Keratinocyte (primary cell): ENCODE measurements at regions not wholly inside any gene's neighbourhood (a gene's known extent, or its start where the extent isn't known, plus 50 kb on each side); places are given as distances from the start of the nearest gene placed in this dataset.
A peak's percentile ranks its signal among the peaks of the same experiment; 100 is the strongest.

Experiments
- DNase-seq: peaks from one replicate; pipeline ENCODE4 v3.0.0-alpha.2; 2011; ENCODE audit warnings: low read depth, missing footprints, low spot score
- FAIRE-seq: peaks from 2 replicates; lab custom pipeline; 2011; peaks lifted over from hg19 to GRCh38; lab: Jason Lieb, UNC
- H2AFZ ChIP-seq: 2 replicates; pipeline ENCODE4 v1.6.0; 2012; ENCODE audit warnings: low read length, control low read depth, inconsistent platforms; ENCODE audit not compliant: control insufficient read depth
- H3K27ac ChIP-seq: 2 replicates; pipeline ENCODE4 v1.5.1; 2011; ENCODE audit warnings: low read length; ENCODE audit not compliant: control insufficient read depth, insufficient read depth
- H3K27me3 ChIP-seq: 3 replicates; pipeline ENCODE4 v1.6.0; 2011; ENCODE audit warnings: low read length; ENCODE audit not compliant: control insufficient read depth, insufficient read depth; ENCODE audit errors: extremely low read depth
- H3K36me3 ChIP-seq, 2 experiments: 2 replicates in 1 of 2; 3 replicates in 1 of 2; pipeline ENCODE4 v1.5.1; 2011; ENCODE audit warnings: low read length in 2 of 2, mild to moderate bottlenecking in 1 of 2; ENCODE audit not compliant: control insufficient read depth in 2 of 2, insufficient read depth in 2 of 2; ENCODE audit errors: extremely low read depth in 1 of 2
- H3K4me1 ChIP-seq: 3 replicates; pipeline ENCODE4 v1.5.1; 2011; ENCODE audit warnings: low read length; ENCODE audit not compliant: control insufficient read depth, insufficient read depth; ENCODE audit errors: extremely low read depth
- H3K4me2 ChIP-seq: 3 replicates; pipeline ENCODE4 v1.6.0; 2011; ENCODE audit warnings: low read depth, low read length; ENCODE audit not compliant: control insufficient read depth, insufficient read depth; ENCODE audit errors: extremely low read depth
- H3K4me3 ChIP-seq, 3 experiments: fragments of 200-600 bp in 1 of 3; sonication (generic) in 1 of 3; 2 replicates in 2 of 3; 3 replicates in 1 of 3; pipeline ENCODE4 v1.5.1; 2011 to 2016; ENCODE audit warnings: low read length in 3 of 3, mild to moderate bottlenecking in 3 of 3, control low read depth in 2 of 3, inconsistent platforms in 1 of 3, low read depth in 1 of 3, mixed read lengths in 1 of 3, mixed run types in 1 of 3, moderate library complexity in 1 of 3; ENCODE audit not compliant: control insufficient read depth in 2 of 3, insufficient read depth in 2 of 3; ENCODE audit errors: extremely low read depth in 1 of 3
- H3K79me2 ChIP-seq: 2 replicates; pipeline ENCODE4 v1.6.0; 2012; ENCODE audit warnings: low read length; ENCODE audit not compliant: control insufficient read depth, insufficient read depth
- H3K9ac ChIP-seq: 3 replicates; pipeline ENCODE4 v1.6.0; 2011; ENCODE audit warnings: low read length; ENCODE audit not compliant: control insufficient read depth, insufficient read depth; ENCODE audit errors: extremely low read depth
- H3K9me1 ChIP-seq: 3 replicates; pipeline ENCODE4 v1.6.0; 2011; ENCODE audit warnings: low read length; ENCODE audit not compliant: control insufficient read depth, insufficient read depth; ENCODE audit errors: extremely low read depth
- H3K9me3 ChIP-seq: 2 replicates; pipeline ENCODE4 v1.5.1; 2012; ENCODE audit warnings: low read depth, low read length; ENCODE audit not compliant: control insufficient read depth
- H4K20me1 ChIP-seq: 3 replicates; pipeline ENCODE4 v1.6.0; 2011; ENCODE audit warnings: low read length; ENCODE audit not compliant: control insufficient read depth, insufficient read depth; ENCODE audit errors: extremely low read depth
- CTCF ChIP-seq, 3 experiments: IDR thresholded peaks in 1 of 3; conservative IDR thresholded peaks in 1 of 3; optimal IDR thresholded peaks in 1 of 3; 2 replicates in 2 of 3; 3 replicates in 1 of 3; pipeline versions ENCODE3 to v1.5.1; 2011; ENCODE audit warnings: low read length in 3 of 3, mild to moderate bottlenecking in 3 of 3, moderate library complexity in 2 of 3, control low read depth in 1 of 3, inconsistent platforms in 1 of 3; ENCODE audit not compliant: insufficient read depth in 2 of 3; ENCODE audit errors: extremely low read depth in 1 of 3
- EZH2 ChIP-seq: IDR thresholded peaks from one replicate; pipeline ENCODE4 v1.6.1; 2012; ENCODE audit warnings: inconsistent platforms, mild to moderate bottlenecking, low read length, moderate library complexity
- dilution Hi-C: fragments of 300-500 bp; cut with MboI; formaldehyde crosslinking; loops from one replicate; pipeline ENCODE4 v1.7.0; 2020; ENCODE audit warnings: low sequenced_read_pairs; ENCODE audit not compliant: extremely low pct_ligation_motif_present

- no peak overlapping the region for H3K9ac ChIP-seq
- H3K4me2 ChIP-seq = peak overlapping the region; percentile 85
- peak overlapping the region in 2 of 3 experiments; percentile 15 to 36 for H3K4me3 ChIP-seq
- H3K27me3 ChIP-seq = peaks cover 7% of the 10 kb centered on the region
- H3K9me3 ChIP-seq = no peaks in the 10 kb centered on the region
- peak overlapping the region; percentile 37 for H3K27ac ChIP-seq
- no peak overlapping the region for H2AFZ ChIP-seq
- no peaks in the 10 kb centered on the region for H4K20me1 ChIP-seq
- dilution Hi-C loops = no loop called here
- peaks cover 25% of the 10 kb centered on the region for H3K4me1 ChIP-seq
- TF ChIP-seq EZH2 = no peak
- no peaks in the 10 kb centered on the region for H3K79me2 ChIP-seq
- no peaks in the 10 kb centered on the region for H3K9me1 ChIP-seq
- FAIRE-seq = peak; percentile 86
- H3K36me3 ChIP-seq = no peaks in the 10 kb centered on the region
- DNase-seq = peak; percentile 48
Measured at GRCh38 chr15:93466380-93466779, 377.4 kb upstream of the RGMA start.

- no peak for DNase-seq
- dilution Hi-C loops = no loop called here
- H3K4me2 ChIP-seq = no peak overlapping the region
- H3K9me1 ChIP-seq = no peaks in the 10 kb centered on the region
- no peak overlapping the region for H3K4me3 ChIP-seq
- H3K9me3 ChIP-seq = no peaks in the 10 kb centered on the region
- no peak overlapping the region for H3K27ac ChIP-seq
- no peak overlapping the region for H3K9ac ChIP-seq
- no peak for FAIRE-seq
- H3K4me1 ChIP-seq = peaks cover 33% of the 10 kb centered on the region
- H2AFZ ChIP-seq = no peak overlapping the region
- no peaks in the 10 kb centered on the region for H3K36me3 ChIP-seq
- TF ChIP-seq CTCF (optimal IDR thresholded peaks at IDR 0.05 in 1 of 3, IDR thresholded peaks at IDR 0.05 in 1 of 3, conservative IDR thresholded peaks at IDR 0.05 in 1 of 3; ENCODE audit: extremely low read depth in 1 of 3, insufficient read depth in 2 of 3, low read length in 3 of 3) (peak in 1 of 3 experiments; percentile 8), EZH2 (no peak)
- no peaks in the 10 kb centered on the region for H4K20me1 ChIP-seq
- H3K79me2 ChIP-seq = no peaks in the 10 kb centered on the region
- peaks cover 7% of the 10 kb centered on the region for H3K27me3 ChIP-seq
Measured at GRCh38 chr15:93462690-93463089, 373.7 kb upstream of the RGMA start.

- Histone ChIP-seq H3K9me3 (no peaks in the 10 kb centered on the region), H3K4me1 (peaks cover 13% of the 10 kb centered on the region), H3K27me3 (peaks cover 7% of the 10 kb centered on the region), H4K20me1 (no peaks in the 10 kb centered on the region), H3K4me2 (peak overlapping the region; percentile 32), H2AFZ (no peak overlapping the region), H3K9me1 (no peaks in the 10 kb centered on the region), H3K4me3 (no peak overlapping the region), H3K27ac (no peak overlapping the region), H3K36me3 (no peaks in the 10 kb centered on the region), H3K79me2 (no peaks in the 10 kb centered on the region), H3K9ac (no peak overlapping the region)
- FAIRE-seq = peak; percentile 53
- no peak for DNase-seq
- TF ChIP-seq EZH2 (no peak), CTCF (optimal IDR thresholded peaks at IDR 0.05 in 1 of 3, IDR thresholded peaks at IDR 0.05 in 1 of 3, conservative IDR thresholded peaks at IDR 0.05 in 1 of 3; ENCODE audit: extremely low read depth in 1 of 3, insufficient read depth in 2 of 3, low read length in 3 of 3) (no peak)
- dilution Hi-C loops = no loop called here
Measured at GRCh38 chr15:93460717-93461116, 371.7 kb upstream of the RGMA start.
